HCT116 (cell line): ENCODE measurements at regions not wholly inside any gene's neighbourhood (a gene's known extent, or its start where the extent isn't known, plus 50 kb on each side); places are given as distances from the start of the nearest gene placed in this dataset.

Experiments used
- ATAC-seq: fragments of 200-7000 bp; cut with Tn5 transposase; 2 replicates; pipeline ENCODE4 v1.9.1; 2020; ENCODE audit warnings: mild to moderate bottlenecking, moderate library complexity
- BruUV-seq: library from RNA; stranded (reverse); fragments of 400-500 nt; replicated peaks from 2 replicates; lab custom pipeline; 2021; lab: Mats Ljungman, UMichigan
- CTCF ChIA-PET: fragments of 300-600 bp; sonication (Branson Sonifier 250); formaldehyde crosslinking; loops from one replicate; lab custom pipeline; 2021; ENCODE audit warnings: antibody characterized with exemption; lab: Charles Lee
- POLR2A ChIA-PET: fragments of 300-600, 350-600 bp; sonication (Branson Sonifier 250); formaldehyde crosslinking; loops from one replicate; lab custom pipeline; 2021; ENCODE audit warnings: antibody characterized with exemption; lab: Charles Lee
- RAD21 ChIA-PET, 2 experiments: fragments of 300-600 bp; sonication (Branson Sonifier 250); formaldehyde crosslinking; loops; one replicate each; lab custom pipeline; 2023; ENCODE audit warnings: low total read pairs in 2 of 2; ENCODE audit not compliant: uncharacterized antibody in 2 of 2, unreplicated experiment in 2 of 2, low non-redundant PET in 1 of 2; lab: Charles Lee
- DNase-seq: peaks from one replicate; pipeline ENCODE4 v3.0.0-alpha.2; 2010; ENCODE audit warnings: low read depth, low spot score
- H2AFZ ChIP-seq: fragments of 200-600 bp; shearing (Covaris generic), sonication (generic); 2 replicates; pipeline ENCODE4 v1.6.1; 2017; ENCODE audit warnings: low read depth, mixed run types, mixed read lengths, antibody characterized with exemption, low read length; ENCODE audit not compliant: poor library complexity, severe bottlenecking
- H3K27ac ChIP-seq: 2 replicates; pipeline ENCODE4 v1.5.1; 2012; ENCODE audit warnings: low read depth, low read length
- H3K27me3 ChIP-seq: fragments of 200-600 bp; sonication (generic); 2 replicates; pipeline ENCODE4 v1.6.1; 2016; ENCODE audit warnings: mixed run types, low read length, mixed read lengths; ENCODE audit not compliant: insufficient read depth
- H3K36me3 ChIP-seq, 2 experiments: fragments of 200-500 bp in 1 of 2; fragments of 200-600 bp in 1 of 2; sonication (Bioruptor generic) in 1 of 2; sonication (generic) in 1 of 2; 2 replicates each; pipeline versions ENCODE4 v1.5.1 to v1.6.1; 2014 to 2016; ENCODE audit warnings: low read length in 2 of 2, inconsistent platforms in 1 of 2, mixed read lengths in 1 of 2, mixed run types in 1 of 2; ENCODE audit not compliant: insufficient read depth in 2 of 2, control insufficient read depth in 1 of 2
- H3K4me1 ChIP-seq, 2 experiments: fragments of 200-600 bp in 1 of 2; sonication (generic) in 1 of 2; 2 replicates each; pipeline versions ENCODE4 v1.5.1 to v1.6.1; 2012 to 2017; ENCODE audit warnings: low read length in 2 of 2, inconsistent platforms in 1 of 2, mild to moderate bottlenecking in 1 of 2, mixed read lengths in 1 of 2, mixed run types in 1 of 2, moderate library complexity in 1 of 2; ENCODE audit not compliant: insufficient read depth in 2 of 2, control insufficient read depth in 1 of 2
- H3K4me2 ChIP-seq: fragments of 200-600 bp; sonication (generic); 2 replicates; pipeline ENCODE4 v1.6.1; 2017; ENCODE audit warnings: mixed run types, low read length, mixed read lengths
- H3K4me3 ChIP-seq, 2 experiments: fragments of 200-600 bp in 1 of 2; sonication (generic) in 1 of 2; replicated peaks in 1 of 2; 2 replicates each; pipeline ENCODE4 v1.5.1; 2011 to 2016; ENCODE audit warnings: low read length in 2 of 2, control low read depth in 1 of 2, low read depth in 1 of 2, mild to moderate bottlenecking in 1 of 2, mixed read lengths in 1 of 2, mixed run types in 1 of 2
- H3K79me2 ChIP-seq: fragments of 200-600 bp; sonication (generic); 2 replicates; pipeline ENCODE4 v1.6.1; 2017; ENCODE audit warnings: mild to moderate bottlenecking, mixed run types, low read length, moderate library complexity, mixed read lengths; ENCODE audit not compliant: insufficient read depth
- H3K9ac ChIP-seq: fragments of 200-600 bp; sonication (generic); 2 replicates; pipeline ENCODE4 v1.6.1; 2016; ENCODE audit warnings: low read length, mixed read lengths
- H3K9me2 ChIP-seq: fragments of 200-600 bp; sonication (generic), shearing (Covaris generic); 2 replicates; pipeline ENCODE4 v1.6.1; 2017; ENCODE audit warnings: mixed run types, mild to moderate bottlenecking, moderate library complexity; ENCODE audit not compliant: insufficient read depth
- H3K9me3 ChIP-seq, 2 experiments: fragments of 200-500 bp in 1 of 2; fragments of 200-600 bp in 1 of 2; sonication (Bioruptor generic) in 1 of 2; sonication (generic) in 1 of 2; 2 replicates each; pipeline ENCODE4 v1.6.1; 2014 to 2017; ENCODE audit warnings: low read length in 2 of 2, mixed read lengths in 2 of 2, inconsistent platforms in 1 of 2, low read depth in 1 of 2, mild to moderate bottlenecking in 1 of 2, mixed run types in 1 of 2, moderate library complexity in 1 of 2; ENCODE audit not compliant: control insufficient read depth in 1 of 2, insufficient read depth in 1 of 2
- H4K20me1 ChIP-seq: fragments of 200-600 bp; sonication (generic), shearing (Covaris generic); 2 replicates; pipeline ENCODE4 v1.6.1; 2017; ENCODE audit warnings: mixed run types, mild to moderate bottlenecking, moderate library complexity; ENCODE audit not compliant: insufficient read depth
- ATF3 ChIP-seq: IDR thresholded peaks from 2 replicates; pipeline ENCODE4 v1.6.1; 2012
- CEBPB ChIP-seq: IDR thresholded peaks from 2 replicates; pipeline ENCODE4 v1.6.1; 2012; ENCODE audit warnings: low read depth
- EGR1 ChIP-seq: IDR thresholded peaks from 2 replicates; pipeline ENCODE4 v1.6.1; 2012; ENCODE audit warnings: low read depth
- ELF1 ChIP-seq: IDR thresholded peaks from 2 replicates; pipeline ENCODE4 v1.6.1; 2012; ENCODE audit warnings: low read depth, borderline replicate concordance
- EZH2 ChIP-seq: fragments of 200-600 bp; sonication (generic); IDR thresholded peaks from 2 replicates; pipeline ENCODE4 v1.6.1; 2017; ENCODE audit warnings: antibody characterized with exemption, mixed run types
- FOSL1 ChIP-seq: IDR thresholded peaks from 2 replicates; pipeline ENCODE4 v1.6.1; 2012; ENCODE audit warnings: low read depth
- RAD21 ChIP-seq: IDR thresholded peaks from 2 replicates; pipeline ENCODE4 v1.6.1; 2012; ENCODE audit warnings: low read depth, mild to moderate bottlenecking
- SIN3A ChIP-seq: IDR thresholded peaks from 2 replicates; pipeline ENCODE4 v1.6.1; 2012; ENCODE audit warnings: low read depth
- SP1 ChIP-seq: IDR thresholded peaks from 2 replicates; pipeline ENCODE4 v1.6.1; 2012; ENCODE audit warnings: low read depth
- SRF ChIP-seq: IDR thresholded peaks from 2 replicates; pipeline ENCODE4 v1.6.1; 2012; ENCODE audit warnings: low read depth
- TCF7L2 ChIP-seq: IDR thresholded peaks from 2 replicates; pipeline ENCODE4 v1.7.0; 2011; ENCODE audit warnings: borderline replicate concordance, inconsistent platforms; ENCODE audit not compliant: insufficient read depth, insufficient read length; ENCODE audit errors: extremely low read depth
- YY1 ChIP-seq: IDR thresholded peaks from 2 replicates; pipeline ENCODE4 v1.6.1; 2011; ENCODE audit warnings: low read length, low read depth, moderate library complexity, mild to moderate bottlenecking; ENCODE audit not compliant: insufficient replicate concordance; ENCODE audit errors: extremely low read depth
- ZBTB33 ChIP-seq: IDR thresholded peaks from 2 replicates; pipeline ENCODE4 v1.6.1; 2011; ENCODE audit warnings: mild to moderate bottlenecking, low read length, moderate library complexity; ENCODE audit not compliant: insufficient replicate concordance; ENCODE audit errors: extremely low read depth
- ZFX ChIP-seq: fragments of 450-650 bp; IDR thresholded peaks from 2 replicates; pipeline ENCODE4 v1.6.1; 2017
- ZNF274 ChIP-seq: fragments of 200-500 bp; sonication (Bioruptor generic); IDR thresholded peaks from 2 replicates; pipeline ENCODE4 v1.6.1; 2014; ENCODE audit warnings: mild to moderate bottlenecking, low read depth, low read length, inconsistent platforms
- intact Hi-C: fragments of 100-400 bp; cut with micrococcal nuclease; formaldehyde crosslinking; loops from 2 replicates; pipeline ENCODE4 v1.10.0; 2022

- ChIA-PET POLR2A (no interaction called here), CTCF (no interaction called here), RAD21 (no interaction called here)
- no TSS peak for BruUV-seq
- 0 out of 4 replicates have a peak, but pooled peaks cover 0 to under 1% of the 10 kb centered on the region in 2 experiments for H3K4me1 ChIP-seq
- no peak for ATAC-seq
- TF ChIP-seq YY1 (no peak), SRF (no peak), SIN3A (no peak), SP1 (no peak), ATF3 (no peak)
- no peaks in the 10 kb centered on the region for H3K79me2 ChIP-seq
- H3K9me2 ChIP-seq = no peaks in the 10 kb centered on the region
- H3K27ac ChIP-seq = no peak overlapping the region
- intact Hi-C loops = no loop called here
- no peaks in the 10 kb centered on the region for H3K36me3 ChIP-seq
- H3K9me3 ChIP-seq = no peaks in the 10 kb centered on the region
- no peak overlapping the region for H3K9ac ChIP-seq
- no peak for DNase-seq
- H2AFZ ChIP-seq = no peak overlapping the region
- no peak overlapping the region for H3K4me2 ChIP-seq
- no peak overlapping the region for H3K4me3 ChIP-seq
- H4K20me1 ChIP-seq = no peaks in the 10 kb centered on the region
- H3K27me3 ChIP-seq = no peaks in the 10 kb centered on the region
Observed at GRCh38 chr6:151680846-151681432, 126.5 kb upstream of the ESR1 start.

GRCh38 chr6:151681433-151682059 is 125.9 kb upstream of the ESR1 start:
- H3K79me2 ChIP-seq = no peaks in the 10 kb centered on the region
- BruUV-seq = no TSS peak
- ChIA-PET CTCF (no interaction called here), POLR2A (no interaction called here), RAD21 (no interaction called here)
- TF ChIP-seq ZBTB33 (no peak), SIN3A (no peak), ELF1 (no peak), ZNF274 (no peak), EGR1 (no peak), SP1 (no peak), FOSL1 (no peak), EZH2 (no peak), ATF3 (no peak), TCF7L2 (no peak), RAD21 (no peak), CEBPB (no peak), YY1 (no peak), ZFX (no peak)
- no peak overlapping the region for H3K4me3 ChIP-seq
- ATAC-seq (no peak), DNase-seq (no peak)
- H3K9me2 ChIP-seq = no peaks in the 10 kb centered on the region
- H3K9ac ChIP-seq = no peak overlapping the region
- H4K20me1 ChIP-seq = no peaks in the 10 kb centered on the region
- no peaks in the 10 kb centered on the region for H3K9me3 ChIP-seq
- no peaks in the 10 kb centered on the region for H3K36me3 ChIP-seq
- no peak overlapping the region for H3K27ac ChIP-seq
- intact Hi-C loops = no loop called here
- H3K4me2 ChIP-seq = no peak overlapping the region
- no peaks in the 10 kb centered on the region for H3K4me1 ChIP-seq
- no peak overlapping the region for H2AFZ ChIP-seq
- H3K27me3 ChIP-seq = no peaks in the 10 kb centered on the region
